ENCODE measurements at regions not wholly inside any gene's neighbourhood (a gene's known extent, or its start where the extent isn't known, plus 50 kb on each side); places are given as distances from the start of the nearest gene placed in this dataset.
"Not testable (repeated sequence)": the region's sequence is repeated elsewhere in the genome, so short reads cannot be mapped to it uniquely, and the experiment has no call there.

DNA sequence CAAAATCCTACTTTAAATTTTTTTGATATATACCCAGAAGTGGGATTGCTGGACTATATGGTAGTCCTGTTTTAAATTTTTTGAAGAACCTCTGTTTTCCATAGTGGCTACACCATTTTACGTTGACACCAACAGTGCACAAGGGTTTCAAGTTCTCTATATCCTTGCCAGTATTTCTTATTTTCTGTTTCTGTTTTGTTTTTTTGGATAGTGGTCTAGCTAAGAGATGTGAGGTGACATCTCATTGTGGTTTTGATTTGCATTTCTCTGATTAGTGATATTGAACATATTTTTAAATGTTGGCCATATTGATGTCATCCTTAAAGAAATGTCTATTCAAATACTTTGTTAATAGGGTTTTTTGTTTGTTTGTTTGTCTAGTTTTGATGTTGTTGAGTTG lies 187.7 kb upstream of the ZNF658 start:
- DNase-seq (ENCODE audit: unreplicated experiment); H3K4me3 Mint-ChIP-seq (ENCODE audit: unreplicated experiment); POLR2A ChIA-PET; BruUV-seq (replicated peaks); H3K27me3 Mint-ChIP-seq (ENCODE audit: insufficient read depth, unreplicated experiment); H3K27ac Mint-ChIP-seq (ENCODE audit: low read depth, unreplicated experiment); intact Hi-C loops (cut with micrococcal nuclease); H3K36me3 Mint-ChIP-seq (ENCODE audit: insufficient read depth, unreplicated experiment); H3K4me1 Mint-ChIP-seq (ENCODE audit: insufficient read depth, unreplicated experiment); H3K9me3 Mint-ChIP-seq (ENCODE audit: unreplicated experiment); CTCF ChIA-PET: not testable (repeated sequence)

DNA sequence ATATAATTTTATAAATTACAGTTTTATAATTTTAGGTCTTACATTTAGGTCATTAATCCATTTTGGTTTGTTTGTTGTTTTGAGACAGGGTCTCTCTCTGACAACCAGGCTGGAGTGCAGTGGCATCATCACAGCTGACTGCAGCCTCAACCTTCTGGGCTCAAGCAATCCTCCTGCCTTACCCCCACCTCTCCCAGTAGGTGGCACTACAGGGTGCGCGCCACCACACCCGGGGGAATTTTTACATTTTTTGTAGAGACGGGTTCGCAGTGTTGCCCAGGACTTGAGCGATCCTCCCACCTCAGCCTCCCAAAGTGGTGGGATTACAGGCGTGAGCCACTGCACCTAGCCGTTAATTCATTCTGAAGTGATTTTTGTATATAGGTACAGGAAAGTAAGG lies 187.0 kb upstream of the ZNF658 start:
- H3K9me3 Mint-ChIP-seq (ENCODE audit: unreplicated experiment); H3K36me3 Mint-ChIP-seq (ENCODE audit: insufficient read depth, unreplicated experiment); H3K27me3 Mint-ChIP-seq (ENCODE audit: insufficient read depth, unreplicated experiment); H3K4me3 Mint-ChIP-seq (ENCODE audit: unreplicated experiment); POLR2A ChIA-PET; BruUV-seq (replicated peaks); H3K27ac Mint-ChIP-seq (ENCODE audit: low read depth, unreplicated experiment); intact Hi-C loops (cut with micrococcal nuclease); DNase-seq (ENCODE audit: unreplicated experiment); H3K4me1 Mint-ChIP-seq (ENCODE audit: insufficient read depth, unreplicated experiment); CTCF ChIA-PET: not testable (repeated sequence)

DNA sequence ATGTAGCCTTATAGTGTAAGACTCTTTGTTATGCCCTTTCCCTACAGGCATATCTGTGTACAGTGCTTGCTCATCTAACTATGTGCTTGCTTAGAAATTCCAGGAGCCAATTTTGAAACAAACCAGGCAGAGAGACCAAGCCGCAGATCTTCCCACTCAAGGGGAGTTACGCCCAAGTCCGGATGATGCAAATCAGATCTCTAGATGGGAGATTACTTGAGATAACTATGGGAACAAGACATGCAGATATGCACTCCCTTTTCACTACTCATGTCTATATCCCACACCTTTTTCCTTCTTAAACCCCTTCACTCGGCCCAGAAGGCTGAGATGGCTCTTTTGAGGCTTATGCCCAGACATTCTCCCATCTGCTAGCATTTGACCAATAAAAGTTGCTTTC lies 179.7 kb upstream of the ZNF658 start:
- H3K27me3 Mint-ChIP-seq (ENCODE audit: insufficient read depth, unreplicated experiment); H3K4me3 Mint-ChIP-seq (ENCODE audit: unreplicated experiment); BruUV-seq (replicated peaks); POLR2A ChIA-PET; intact Hi-C loops (cut with micrococcal nuclease); H3K9me3 Mint-ChIP-seq (ENCODE audit: unreplicated experiment); H3K4me1 Mint-ChIP-seq (ENCODE audit: insufficient read depth, unreplicated experiment); DNase-seq (ENCODE audit: unreplicated experiment); H3K36me3 Mint-ChIP-seq (ENCODE audit: insufficient read depth, unreplicated experiment); CTCF ChIA-PET; H3K27ac Mint-ChIP-seq (ENCODE audit: low read depth, unreplicated experiment): not testable (repeated sequence)

DNA sequence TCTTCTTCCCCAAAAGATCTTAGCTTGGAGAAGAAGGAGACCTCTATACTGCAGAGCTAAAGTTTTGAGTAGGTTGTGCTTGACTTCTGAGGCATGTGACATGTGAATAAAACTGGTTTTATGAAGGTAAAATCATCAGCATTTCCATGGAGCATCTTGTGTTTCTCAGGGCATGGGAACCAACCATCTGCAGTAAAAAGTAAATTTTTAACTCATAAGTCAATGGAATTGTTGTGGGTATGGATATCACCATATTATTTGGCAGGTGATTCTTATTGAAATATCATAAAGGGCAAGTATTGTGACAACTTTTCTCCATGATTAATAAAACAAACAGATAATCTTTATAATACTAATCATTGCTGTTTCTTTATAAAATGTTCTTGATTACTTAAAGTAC lies 173.0 kb upstream of the ZNF658 start:
- H3K4me3 Mint-ChIP-seq (ENCODE audit: unreplicated experiment); H3K27me3 Mint-ChIP-seq (ENCODE audit: insufficient read depth, unreplicated experiment); H3K36me3 Mint-ChIP-seq (ENCODE audit: insufficient read depth, unreplicated experiment); intact Hi-C loops (cut with micrococcal nuclease); H3K27ac Mint-ChIP-seq (ENCODE audit: low read depth, unreplicated experiment); H3K9me3 Mint-ChIP-seq (ENCODE audit: unreplicated experiment); BruUV-seq (replicated peaks); DNase-seq (ENCODE audit: unreplicated experiment); H3K4me1 Mint-ChIP-seq (ENCODE audit: insufficient read depth, unreplicated experiment); POLR2A ChIA-PET; CTCF ChIA-PET: not testable (repeated sequence)

DNA sequence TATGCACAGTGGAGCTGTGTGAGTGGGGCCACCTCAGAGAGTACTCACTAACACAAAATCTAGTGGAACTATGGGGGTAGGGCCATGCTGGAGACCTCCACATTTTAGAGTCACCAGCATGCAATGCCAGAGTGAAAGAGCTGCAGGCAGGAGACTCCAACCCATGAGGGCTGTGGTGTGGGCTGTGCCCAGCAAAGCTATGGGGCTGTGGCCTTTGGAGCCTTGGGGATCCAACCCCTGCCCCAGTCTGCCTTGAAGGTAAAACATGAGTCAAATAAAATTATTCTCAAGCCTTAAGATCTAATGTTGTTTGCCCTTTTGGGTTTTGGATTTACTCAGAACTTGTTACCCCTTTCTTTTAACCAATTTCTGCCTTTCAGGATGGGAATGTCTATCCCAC lies 163.8 kb upstream of the ZNF658 start:
- H3K4me1 Mint-ChIP-seq (ENCODE audit: insufficient read depth, unreplicated experiment); H3K36me3 Mint-ChIP-seq (ENCODE audit: insufficient read depth, unreplicated experiment); H3K27me3 Mint-ChIP-seq (ENCODE audit: insufficient read depth, unreplicated experiment); CTCF ChIA-PET; intact Hi-C loops (cut with micrococcal nuclease); H3K4me3 Mint-ChIP-seq (ENCODE audit: unreplicated experiment); H3K27ac Mint-ChIP-seq (ENCODE audit: low read depth, unreplicated experiment); BruUV-seq (replicated peaks); POLR2A ChIA-PET; DNase-seq (ENCODE audit: unreplicated experiment); H3K9me3 Mint-ChIP-seq (ENCODE audit: unreplicated experiment): not testable (repeated sequence)

- DNase-seq (ENCODE audit: unreplicated experiment); H3K27ac Mint-ChIP-seq (ENCODE audit: low read depth, unreplicated experiment); H3K4me1 Mint-ChIP-seq (ENCODE audit: insufficient read depth, unreplicated experiment); H3K9me3 Mint-ChIP-seq (ENCODE audit: unreplicated experiment); H3K27me3 Mint-ChIP-seq (ENCODE audit: insufficient read depth, unreplicated experiment); H3K4me3 Mint-ChIP-seq (ENCODE audit: unreplicated experiment); H3K36me3 Mint-ChIP-seq (ENCODE audit: insufficient read depth, unreplicated experiment); intact Hi-C loops (cut with micrococcal nuclease); CTCF ChIA-PET; POLR2A ChIA-PET; BruUV-seq (replicated peaks): not testable (repeated sequence)
These were observed 162.1 kb upstream of the ZNF658 start for GRCh38 chr9:66738418-66738817.

DNA sequence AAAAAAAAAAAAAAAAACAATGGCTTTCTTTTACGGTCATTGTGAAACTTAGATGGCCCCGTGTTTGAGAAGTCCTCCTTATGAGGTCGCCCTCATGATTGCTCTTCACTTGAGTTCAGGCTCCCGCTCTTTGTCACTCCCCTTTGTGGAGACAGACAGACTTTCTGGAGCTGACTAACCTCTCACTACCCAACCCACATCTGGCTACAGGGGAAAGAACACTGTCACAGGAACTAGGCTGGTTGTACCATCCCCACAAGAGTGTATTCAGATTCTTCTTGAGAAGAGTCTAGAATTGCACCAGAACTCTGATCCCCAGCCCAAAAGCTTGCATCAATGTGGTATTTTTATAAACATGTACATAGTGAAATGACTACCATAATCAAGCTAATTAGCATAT lies 160.4 kb upstream of the ZNF658 start:
- H3K4me3 Mint-ChIP-seq (ENCODE audit: unreplicated experiment); H3K27ac Mint-ChIP-seq (ENCODE audit: low read depth, unreplicated experiment); intact Hi-C loops (cut with micrococcal nuclease); CTCF ChIA-PET; DNase-seq (ENCODE audit: unreplicated experiment); BruUV-seq (replicated peaks); POLR2A ChIA-PET; H3K4me1 Mint-ChIP-seq (ENCODE audit: insufficient read depth, unreplicated experiment); H3K27me3 Mint-ChIP-seq (ENCODE audit: insufficient read depth, unreplicated experiment); H3K36me3 Mint-ChIP-seq (ENCODE audit: insufficient read depth, unreplicated experiment); H3K9me3 Mint-ChIP-seq (ENCODE audit: unreplicated experiment): not testable (repeated sequence)

GRCh38 chr9:66745846-66746245 lies 154.7 kb upstream of the ZNF658 start:
- BruUV-seq (replicated peaks); DNase-seq (ENCODE audit: unreplicated experiment); H3K9me3 Mint-ChIP-seq (ENCODE audit: unreplicated experiment); H3K27me3 Mint-ChIP-seq (ENCODE audit: insufficient read depth, unreplicated experiment); H3K4me1 Mint-ChIP-seq (ENCODE audit: insufficient read depth, unreplicated experiment); H3K36me3 Mint-ChIP-seq (ENCODE audit: insufficient read depth, unreplicated experiment); intact Hi-C loops (cut with micrococcal nuclease); H3K27ac Mint-ChIP-seq (ENCODE audit: low read depth, unreplicated experiment); CTCF ChIA-PET; POLR2A ChIA-PET; H3K4me3 Mint-ChIP-seq (ENCODE audit: unreplicated experiment): not testable (repeated sequence)

DNA sequence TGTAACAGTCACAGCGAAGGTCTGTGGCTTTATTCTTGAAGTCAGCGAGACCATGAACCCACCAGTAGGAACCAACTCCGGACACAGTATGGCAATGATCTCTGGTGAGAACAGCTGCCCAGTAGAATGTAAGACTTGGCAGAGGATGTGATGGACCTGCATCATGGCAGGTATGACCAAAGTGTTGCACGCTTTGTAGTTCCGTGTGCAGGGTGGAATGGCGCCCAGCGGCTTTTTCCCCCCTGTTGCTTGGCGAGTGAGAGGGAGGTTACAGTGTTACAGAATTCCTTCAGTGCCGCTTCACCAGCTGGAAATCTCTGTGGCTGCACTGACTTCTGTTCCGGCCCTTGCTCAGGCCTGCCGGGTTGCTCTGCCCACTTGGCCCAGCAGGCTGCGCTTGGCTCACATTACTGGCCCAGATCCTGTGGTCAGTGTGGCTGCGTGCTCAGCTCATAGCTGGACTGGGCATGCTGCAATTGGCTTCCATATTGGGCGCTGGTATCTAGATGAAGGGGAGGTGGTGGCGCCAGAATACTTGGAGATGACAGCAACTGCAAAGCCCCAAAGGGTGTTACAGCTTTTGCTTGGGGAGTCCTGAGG lies 148.1 kb upstream of the ZNF658 start:
- DNase-seq (ENCODE audit: unreplicated experiment); BruUV-seq (replicated peaks); H3K27ac Mint-ChIP-seq (ENCODE audit: low read depth, unreplicated experiment); POLR2A ChIA-PET; CTCF ChIA-PET; H3K27me3 Mint-ChIP-seq (ENCODE audit: insufficient read depth, unreplicated experiment); H3K9me3 Mint-ChIP-seq (ENCODE audit: unreplicated experiment); H3K4me1 Mint-ChIP-seq (ENCODE audit: insufficient read depth, unreplicated experiment); intact Hi-C loops (cut with micrococcal nuclease); H3K4me3 Mint-ChIP-seq (ENCODE audit: unreplicated experiment); H3K36me3 Mint-ChIP-seq (ENCODE audit: insufficient read depth, unreplicated experiment): not testable (repeated sequence)

GRCh38 chr9:66759825-66760492 lies 140.6 kb upstream of the ZNF658 start:
- intact Hi-C loops (cut with micrococcal nuclease); H3K4me1 Mint-ChIP-seq (ENCODE audit: insufficient read depth, unreplicated experiment); DNase-seq (ENCODE audit: unreplicated experiment); H3K27me3 Mint-ChIP-seq (ENCODE audit: insufficient read depth, unreplicated experiment); BruUV-seq (replicated peaks); H3K27ac Mint-ChIP-seq (ENCODE audit: low read depth, unreplicated experiment); CTCF ChIA-PET; H3K4me3 Mint-ChIP-seq (ENCODE audit: unreplicated experiment); H3K9me3 Mint-ChIP-seq (ENCODE audit: unreplicated experiment); H3K36me3 Mint-ChIP-seq (ENCODE audit: insufficient read depth, unreplicated experiment); POLR2A ChIA-PET: not testable (repeated sequence)
